GM19395 (cell line): ENCODE measurements at regions not wholly inside any gene's neighbourhood (a gene's known extent, or its start where the extent isn't known, plus 50 kb on each side); places are given as distances from the start of the nearest gene placed in this dataset.
A peak's percentile ranks its signal among the peaks of the same experiment; 100 is the strongest.
"Not testable (repeated sequence)": the region's sequence is repeated elsewhere in the genome, so short reads cannot be mapped to it uniquely, and the experiment has no call there.

Experiments used
- ATAC-seq: cut with Tn5 transposase; IDR thresholded peaks from one replicate; pipeline ENCODE4 v1.9.1; 2021; ENCODE audit warnings: mild to moderate bottlenecking, moderate library complexity; ENCODE audit not compliant: unreplicated experiment

- ATAC-seq, result no peak
Measured at GRCh38 chr2:166651080-166651675, 157.1 kb upstream of the SCN7A start.

- no peak for ATAC-seq
Measured at GRCh38 chr2:166647935-166648334, 153.9 kb upstream of the SCN7A start.

- ATAC-seq, result no peak
Measured at GRCh38 chr2:166643980-166644379, 149.9 kb upstream of the SCN7A start.

- ATAC-seq, result not testable (repeated sequence)
Measured at GRCh38 chr2:166641516-166641915, 147.5 kb upstream of the SCN7A start.

GRCh38 chr2:166637051-166637450, 143.0 kb upstream of the SCN7A start:
- no peak for ATAC-seq

GRCh38 chr2:166634706-166635105, 140.7 kb upstream of the SCN7A start:
- ATAC-seq, result no peak

GRCh38 chr2:166632616-166633015, 138.6 kb upstream of the SCN7A start:
- ATAC-seq, result no peak

- ATAC-seq, result no peak
Measured at GRCh38 chr2:166628478-166629136, 134.6 kb upstream of the SCN7A start.

GRCh38 chr2:166627893-166628292, 133.8 kb upstream of the SCN7A start:
- peak; percentile 51 for ATAC-seq

GRCh38 chr2:166625670-166626069, 131.6 kb upstream of the SCN7A start:
- no peak for ATAC-seq

- ATAC-seq, result no peak
Measured at GRCh38 chr2:166614503-166614902, 120.5 kb upstream of the SCN7A start.

- no peak for ATAC-seq
Measured at GRCh38 chr2:166614029-166614428, 120.0 kb upstream of the SCN7A start.

GRCh38 chr2:166613226-166613625, 119.2 kb upstream of the SCN7A start:
- no peak for ATAC-seq

GRCh38 chr2:166612214-166612613, 118.2 kb upstream of the SCN7A start:
- ATAC-seq, result no peak

GRCh38 chr2:166610913-166611305, 116.9 kb upstream of the SCN7A start:
- no peak for ATAC-seq

- no peak for ATAC-seq
Measured at GRCh38 chr2:166610180-166610912, 116.3 kb upstream of the SCN7A start.

- ATAC-seq, result no peak
Measured at GRCh38 chr2:166609183-166609959, 115.3 kb upstream of the SCN7A start.

GRCh38 chr2:166607880-166608279, 113.8 kb upstream of the SCN7A start:
- ATAC-seq, result no peak

- ATAC-seq, result no peak
Measured at GRCh38 chr2:166593403-166593802, 99.4 kb upstream of the SCN7A start.

- ATAC-seq, result no peak
Measured at GRCh38 chr2:166592750-166593149, 98.7 kb upstream of the SCN7A start.

- ATAC-seq, result no peak
Measured at GRCh38 chr2:166591226-166591625, 97.2 kb upstream of the SCN7A start.
